Osteoblast (primary cell): ENCODE measurements at regions not wholly inside any gene's neighbourhood (a gene's known extent, or its start where the extent isn't known, plus 50 kb on each side); places are given as distances from the start of the nearest gene placed in this dataset.
A peak's percentile ranks its signal among the peaks of the same experiment; 100 is the strongest.

Experiments
- DNase-seq: peaks from one replicate; pipeline ENCODE4 v3.0.0; 2011; ENCODE audit warnings: low spot score, mixed read lengths; ENCODE audit not compliant: insufficient read length; ENCODE audit errors: missing footprints
- H2AFZ ChIP-seq: 2 replicates; pipeline ENCODE4 v1.6.0; 2011; ENCODE audit warnings: mild to moderate bottlenecking, low read length
- H3K27ac ChIP-seq: 2 replicates; pipeline ENCODE4 v1.5.1; 2011; ENCODE audit warnings: mild to moderate bottlenecking, low read depth, low read length, moderate library complexity
- H3K27me3 ChIP-seq: 2 replicates; pipeline ENCODE4 v1.6.0; 2012; ENCODE audit warnings: mild to moderate bottlenecking, control low read depth, inconsistent platforms, low read length, moderate library complexity; ENCODE audit not compliant: insufficient read depth
- H3K36me3 ChIP-seq: 2 replicates; pipeline ENCODE4 v1.5.1; 2011; ENCODE audit warnings: mild to moderate bottlenecking, low read length, control low read depth, moderate library complexity; ENCODE audit not compliant: insufficient read depth
- H3K4me1 ChIP-seq: 2 replicates; pipeline ENCODE4 v1.5.1; 2011; ENCODE audit warnings: mild to moderate bottlenecking, low read length, control low read depth, moderate library complexity; ENCODE audit not compliant: insufficient read depth
- H3K4me2 ChIP-seq: 2 replicates; pipeline ENCODE4 v1.6.0; 2011; ENCODE audit warnings: mild to moderate bottlenecking, low read length; ENCODE audit not compliant: insufficient read depth
- H3K4me3 ChIP-seq: fragments of 200-600 bp; sonication (generic); 3 replicates; pipeline ENCODE4 v1.5.1; 2012; ENCODE audit warnings: mild to moderate bottlenecking, low read length, inconsistent platforms; ENCODE audit not compliant: insufficient read depth
- H3K79me2 ChIP-seq: 2 replicates; pipeline ENCODE4 v1.6.0; 2012; ENCODE audit warnings: mild to moderate bottlenecking, low read length, control low read depth, inconsistent platforms; ENCODE audit not compliant: insufficient read depth
- H3K9me3 ChIP-seq: 2 replicates; pipeline ENCODE4 v1.5.1; 2011; ENCODE audit warnings: low read depth, low read length, control low read depth
- H4K20me1 ChIP-seq: 2 replicates; pipeline ENCODE4 v1.6.0; 2012; ENCODE audit warnings: mild to moderate bottlenecking, low read length, control low read depth; ENCODE audit not compliant: insufficient read depth
- CTCF ChIP-seq: IDR thresholded peaks from 2 replicates; pipeline ENCODE4 v1.5.1; 2011; ENCODE audit warnings: mild to moderate bottlenecking, low read depth, low read length, moderate library complexity; ENCODE audit errors: extremely low read depth

DNA sequence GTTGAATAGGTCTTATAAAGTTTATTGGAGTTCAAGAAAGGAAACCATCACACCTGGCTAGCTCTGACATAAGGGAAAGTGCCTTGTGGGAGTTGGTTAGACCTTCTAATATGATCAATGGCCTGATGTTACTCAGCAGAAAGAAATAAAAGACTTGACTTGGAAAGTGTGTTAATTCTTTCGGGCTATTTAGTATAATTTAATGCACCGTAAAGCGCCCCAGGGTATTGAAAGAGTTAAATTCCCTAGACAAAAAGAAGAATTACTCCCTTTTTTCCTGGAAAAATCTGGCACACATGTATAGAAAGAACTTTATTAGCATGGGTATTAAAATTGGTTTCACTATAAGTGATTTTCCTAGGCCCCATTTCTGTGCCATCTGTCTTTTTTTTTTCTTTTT, 1125.7 kb upstream of the FLRT2 start:
- Histone ChIP-seq H3K27ac (no peak overlapping the region), H3K79me2 (no peaks in the 10 kb centered on the region), H3K36me3 (no peaks in the 10 kb centered on the region), H4K20me1 (no peaks in the 10 kb centered on the region), H3K27me3 (no peaks in the 10 kb centered on the region), H3K4me2 (no peak overlapping the region), H3K4me3 (no peak overlapping the region), H3K4me1 (no peaks in the 10 kb centered on the region), H2AFZ (no peak overlapping the region), H3K9me3 (no peaks in the 10 kb centered on the region)
- no peak for TF ChIP-seq CTCF
- DNase-seq, result no peak

- Histone ChIP-seq H3K9me3 (no peaks in the 10 kb centered on the region), H3K4me3 (no peak overlapping the region), H4K20me1 (no peaks in the 10 kb centered on the region), H3K27me3 (no peaks in the 10 kb centered on the region), H3K27ac (no peak overlapping the region), H3K4me1 (no peaks in the 10 kb centered on the region), H2AFZ (no peak overlapping the region), H3K4me2 (no peak overlapping the region), H3K36me3 (no peaks in the 10 kb centered on the region), H3K79me2 (no peaks in the 10 kb centered on the region)
- no peak for TF ChIP-seq CTCF
- peak; percentile 53 for DNase-seq
Measured at GRCh38 chr14:84409435-84409834, 1120.5 kb upstream of the FLRT2 start.

- no peak overlapping the region for H3K27ac ChIP-seq
- no peaks in the 10 kb centered on the region for H3K36me3 ChIP-seq
- no peaks in the 10 kb centered on the region for H3K4me1 ChIP-seq
- no peak overlapping the region for H2AFZ ChIP-seq
- H3K27me3 ChIP-seq, result no peaks in the 10 kb centered on the region
- DNase-seq, result no peak
- TF ChIP-seq CTCF, result no peak
- no peaks in the 10 kb centered on the region for H3K79me2 ChIP-seq
- no peaks in the 10 kb centered on the region for H4K20me1 ChIP-seq
- H3K4me2 ChIP-seq, result no peak overlapping the region
- H3K4me3 ChIP-seq, result no peak overlapping the region
- no peaks in the 10 kb centered on the region for H3K9me3 ChIP-seq
Measured at GRCh38 chr14:84410344-84410743, 1119.6 kb upstream of the FLRT2 start.

GRCh38 chr14:84420221-84420620, 1109.7 kb upstream of the FLRT2 start:
- H2AFZ ChIP-seq, result no peak overlapping the region
- DNase-seq, result no peak
- H3K4me1 ChIP-seq, result no peaks in the 10 kb centered on the region
- H3K27ac ChIP-seq, result no peak overlapping the region
- no peak overlapping the region for H3K4me3 ChIP-seq
- TF ChIP-seq CTCF, result no peak
- no peaks in the 10 kb centered on the region for H4K20me1 ChIP-seq
- H3K79me2 ChIP-seq, result no peaks in the 10 kb centered on the region
- H3K36me3 ChIP-seq, result no peaks in the 10 kb centered on the region
- no peaks in the 10 kb centered on the region for H3K27me3 ChIP-seq
- peaks cover 5% of the 10 kb centered on the region for H3K9me3 ChIP-seq
- H3K4me2 ChIP-seq, result no peak overlapping the region
